HUES64 (cell line): ENCODE measurements at regions not wholly inside any gene's neighbourhood (a gene's known extent, or its start where the extent isn't known, plus 50 kb on each side); places are given as distances from the start of the nearest gene placed in this dataset.
A peak's percentile ranks its signal among the peaks of the same experiment; 100 is the strongest.

ENCODE experiments used
- H3K27ac ChIP-seq: 2 replicates; pipeline ENCODE4 v1.7.0; 2013; ENCODE audit warnings: low read depth, low read length, inconsistent platforms
- H3K27me3 ChIP-seq: 2 replicates; pipeline ENCODE4 v1.6.1; 2013; ENCODE audit warnings: mild to moderate bottlenecking, low read length; ENCODE audit not compliant: insufficient read depth
- H3K36me3 ChIP-seq: 2 replicates; pipeline ENCODE4 v1.6.1; 2013; ENCODE audit warnings: mild to moderate bottlenecking, low read length; ENCODE audit not compliant: insufficient read depth
- H3K4me1 ChIP-seq: 2 replicates; pipeline ENCODE4 v1.6.1; 2013; ENCODE audit warnings: mild to moderate bottlenecking, low read length, moderate library complexity; ENCODE audit not compliant: insufficient read depth
- H3K4me3 ChIP-seq: 2 replicates; pipeline ENCODE4 v1.5.1; 2013; ENCODE audit warnings: mild to moderate bottlenecking, low read length, moderate library complexity
- H3K9ac ChIP-seq: 2 replicates; pipeline ENCODE4 v1.6.1; 2013; ENCODE audit warnings: mild to moderate bottlenecking, low read depth, low read length
- H3K9me3 ChIP-seq: 2 replicates; pipeline ENCODE4 v1.6.1; 2013; ENCODE audit warnings: low read depth, low read length; ENCODE audit not compliant: insufficient read depth
- WGBS: fragments of 150-250, 120-280 bp; methylation state at CpG from one replicate; pipeline ENCODE4 v1.1.7; 2013; ENCODE audit warnings: missing lambda C conversion rate; 5-methylcytosine and 5-hydroxymethylcytosine counted together

DNA sequence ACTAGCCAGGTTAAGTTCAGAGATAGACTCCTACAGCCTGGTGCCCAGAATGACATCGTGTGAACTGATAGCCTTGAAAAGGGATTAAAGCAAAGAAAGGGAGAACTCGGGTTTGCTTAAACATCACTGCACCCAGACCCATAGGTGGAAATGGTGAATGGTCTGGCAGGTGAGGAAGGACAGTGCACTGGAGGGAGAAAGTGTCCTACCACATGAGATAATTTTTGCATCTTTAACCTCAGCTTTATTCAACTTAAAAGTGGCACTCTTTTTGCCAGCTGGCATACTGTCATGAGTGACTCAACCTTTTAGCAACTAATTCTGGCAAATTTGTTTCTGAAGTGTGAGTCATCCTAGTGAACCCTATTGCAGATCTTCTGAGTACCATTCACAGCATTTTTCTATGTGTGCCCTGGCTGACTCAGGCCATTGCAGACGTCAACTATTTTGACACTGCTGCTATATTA, 53.0 kb upstream of the DAPP1 start:
- no peaks in the 10 kb centered on the region for H3K27me3 ChIP-seq
- H3K4me3 ChIP-seq: no peak overlapping the region
- 81% methylated on average over 3 of the region's 3 CpGs for WGBS
- H3K9ac ChIP-seq: no peak overlapping the region
- no peaks in the 10 kb centered on the region for H3K9me3 ChIP-seq
- no peaks in the 10 kb centered on the region for H3K36me3 ChIP-seq
- no peaks in the 10 kb centered on the region for H3K4me1 ChIP-seq
- no peak overlapping the region for H3K27ac ChIP-seq

DNA sequence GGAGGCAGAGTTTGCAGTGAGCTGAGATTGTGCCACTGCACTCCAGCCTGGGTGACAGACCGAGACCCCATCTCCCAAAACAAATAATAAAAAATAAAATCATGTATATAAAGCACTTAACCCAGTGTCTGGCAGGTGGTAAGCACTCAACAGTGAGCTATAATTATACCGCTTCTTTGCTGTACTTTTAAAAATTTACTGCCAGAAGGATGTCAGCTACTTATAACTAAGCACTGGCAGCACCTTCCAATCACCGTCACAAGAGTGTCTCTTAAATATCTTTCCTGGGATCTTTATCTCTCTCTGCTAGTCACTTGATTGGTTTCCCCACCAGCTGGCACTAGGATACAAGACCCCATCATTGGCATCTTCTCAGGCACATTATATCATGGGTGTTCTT, 53.9 kb upstream of the DAPP1 start:
- Histone ChIP-seq H3K4me3 (no peak overlapping the region), H3K9me3 (no peaks in the 10 kb centered on the region), H3K27ac (no peak overlapping the region), H3K27me3 (no peaks in the 10 kb centered on the region), H3K9ac (no peak overlapping the region), H3K36me3 (no peaks in the 10 kb centered on the region), H3K4me1 (no peaks in the 10 kb centered on the region)
- 98% methylated on average over 3 of the region's 3 CpGs for WGBS

DNA sequence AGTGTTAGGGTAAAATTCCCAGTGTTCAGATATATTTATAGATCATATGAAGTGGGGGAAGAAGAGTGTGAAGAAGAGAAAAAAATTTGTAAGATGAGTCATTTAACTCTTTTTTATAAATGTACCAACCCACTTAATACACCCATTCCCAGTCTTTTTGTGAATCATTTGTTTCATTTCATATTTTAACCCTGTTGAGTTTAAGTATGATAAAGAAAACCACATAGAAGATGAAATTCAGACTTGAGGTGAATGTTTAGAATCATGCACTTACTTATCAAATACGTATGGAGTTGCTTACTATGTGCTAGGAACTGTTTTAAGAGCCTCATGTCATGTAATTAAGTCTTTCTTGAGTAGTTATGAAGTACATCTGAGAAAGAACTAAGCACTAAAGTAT, 56.6 kb upstream of the DAPP1 start:
- 95% methylated on average over 1 of the region's 1 CpG for WGBS
- H3K27me3 ChIP-seq: no peaks in the 10 kb centered on the region
- H3K36me3 ChIP-seq: no peaks in the 10 kb centered on the region
- H3K27ac ChIP-seq: no peak overlapping the region
- no peak overlapping the region for H3K4me3 ChIP-seq
- H3K4me1 ChIP-seq: no peaks in the 10 kb centered on the region
- H3K9ac ChIP-seq: no peak overlapping the region
- no peaks in the 10 kb centered on the region for H3K9me3 ChIP-seq

DNA sequence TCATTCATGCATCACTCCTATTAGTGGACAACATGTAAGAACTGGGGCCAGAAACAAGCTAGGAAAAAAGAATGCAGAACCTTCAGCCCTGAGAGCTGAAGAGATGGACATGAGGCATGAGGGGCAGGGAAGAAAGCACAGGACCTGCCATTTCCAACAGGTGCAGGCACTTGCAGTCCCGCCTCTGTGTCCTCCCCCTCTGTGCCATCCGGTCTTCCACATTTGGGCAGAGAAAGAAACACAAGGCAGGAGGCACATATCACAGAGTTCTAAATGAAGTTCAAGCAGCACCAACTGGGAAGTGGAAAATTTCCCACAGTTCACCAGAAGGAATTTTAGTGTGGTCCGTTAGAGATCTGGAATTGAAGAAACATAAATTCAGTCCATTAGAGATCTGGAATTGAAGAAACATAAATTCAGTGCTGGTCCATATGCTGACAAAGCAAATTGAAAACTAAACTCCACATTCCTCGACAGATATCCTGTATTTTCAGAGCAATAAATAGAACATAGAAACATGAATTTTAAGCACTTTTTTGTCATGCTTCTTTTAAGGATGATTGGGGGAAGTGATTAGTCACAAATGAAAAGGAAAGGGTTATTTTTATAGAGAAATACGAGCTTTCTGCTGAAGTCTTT, 57.2 kb upstream of the DAPP1 start:
- Histone ChIP-seq H3K4me3 (no peak overlapping the region), H3K27me3 (no peaks in the 10 kb centered on the region), H3K9me3 (no peaks in the 10 kb centered on the region), H3K36me3 (no peaks in the 10 kb centered on the region), H3K9ac (peak overlapping the region; percentile 3; the same call in 1 of the 2 replicates), H3K27ac (no peak overlapping the region), H3K4me1 (no peaks in the 10 kb centered on the region)
- WGBS: 94% methylated on average over 4 of the region's 5 CpGs

DNA sequence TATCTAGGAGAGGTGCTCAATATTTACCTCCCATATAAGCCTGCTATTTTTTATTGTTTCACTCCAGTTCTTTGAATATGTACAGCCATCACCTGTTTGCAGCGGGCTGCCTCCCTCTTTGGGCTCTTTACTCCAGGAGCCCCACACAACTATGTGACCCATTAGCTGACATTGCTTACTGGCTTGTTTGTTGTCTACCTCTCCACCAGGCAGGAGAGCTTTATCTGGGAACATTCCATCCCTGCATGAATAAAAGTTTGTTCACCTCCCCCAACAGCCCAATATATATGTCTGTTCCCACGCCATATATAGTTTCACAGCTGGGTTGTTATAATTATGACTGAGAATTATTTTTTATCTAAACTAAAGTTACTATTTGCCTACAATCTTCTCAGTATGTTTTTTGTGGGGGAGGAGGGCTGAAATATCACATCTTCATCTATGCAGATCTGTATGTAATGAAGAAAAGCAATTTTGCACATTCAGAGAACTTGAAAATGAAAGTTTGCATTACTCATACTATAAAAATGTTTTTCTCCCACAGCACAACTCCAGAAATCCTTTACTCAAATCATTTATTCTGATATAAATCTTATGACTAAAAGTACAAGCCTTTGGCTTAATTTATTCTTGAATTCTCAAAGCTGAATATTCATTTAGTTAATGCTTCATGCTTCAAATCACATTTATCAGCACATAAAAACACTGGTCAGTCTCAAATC, 61.2 kb upstream of the DAPP1 start:
- Histone ChIP-seq H3K4me1 (no peaks in the 10 kb centered on the region), H3K9ac (no peak overlapping the region), H3K4me3 (no peak overlapping the region), H3K27me3 (no peaks in the 10 kb centered on the region), H3K27ac (no peak overlapping the region), H3K9me3 (no peaks in the 10 kb centered on the region), H3K36me3 (no peaks in the 10 kb centered on the region)
- WGBS: 96% methylated on average over 1 of the region's 2 CpGs

DNA sequence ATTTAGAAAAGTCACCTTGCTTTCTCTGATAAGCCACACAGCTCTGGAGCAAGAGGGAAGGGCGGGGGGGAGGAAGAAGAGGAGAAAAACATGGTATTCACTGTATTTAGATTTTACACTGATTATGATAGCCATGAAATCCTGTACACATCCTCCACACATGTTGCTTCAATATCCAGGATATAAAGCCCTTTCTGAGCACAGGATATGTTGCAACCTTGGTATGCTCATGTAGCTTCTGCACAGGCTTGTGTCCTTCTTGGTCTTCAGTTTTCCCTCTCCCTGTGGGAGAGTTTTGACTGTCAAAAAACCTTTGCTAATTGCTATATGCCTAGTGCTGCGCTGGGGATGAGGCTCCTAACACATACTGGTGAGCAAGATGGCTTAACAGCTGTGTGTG, 61.9 kb upstream of the DAPP1 start:
- H3K27me3 ChIP-seq: no peaks in the 10 kb centered on the region
- no peak overlapping the region for H3K27ac ChIP-seq
- no peaks in the 10 kb centered on the region for H3K36me3 ChIP-seq
- H3K9ac ChIP-seq: no peak overlapping the region
- no peak overlapping the region for H3K4me3 ChIP-seq
- no peaks in the 10 kb centered on the region for H3K4me1 ChIP-seq
- 97% methylated on average over 1 of the region's 2 CpGs for WGBS
- H3K9me3 ChIP-seq: no peaks in the 10 kb centered on the region

DNA sequence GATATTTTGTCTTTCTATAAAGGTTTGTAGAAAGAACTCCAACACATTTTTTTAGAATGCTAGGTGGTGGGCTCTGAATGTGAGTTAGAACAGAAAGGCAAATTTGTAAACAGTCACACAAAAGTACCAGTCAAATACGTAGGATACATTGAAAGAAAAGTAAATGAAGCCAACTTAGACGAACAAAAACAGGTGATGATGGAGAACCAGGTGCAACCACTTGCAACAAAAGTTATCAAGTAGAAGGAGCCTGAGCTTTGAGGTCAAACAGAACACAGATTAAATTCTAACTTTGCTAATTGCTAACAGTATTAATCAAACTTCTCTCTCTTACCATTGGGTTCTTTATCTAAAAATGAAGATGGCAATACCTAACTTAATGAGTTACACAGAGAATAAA, 62.7 kb upstream of the DAPP1 start:
- Histone ChIP-seq H3K4me1 (no peaks in the 10 kb centered on the region), H3K27ac (no peak overlapping the region), H3K27me3 (no peaks in the 10 kb centered on the region), H3K9me3 (no peaks in the 10 kb centered on the region), H3K4me3 (no peak overlapping the region), H3K36me3 (no peaks in the 10 kb centered on the region), H3K9ac (no peak overlapping the region)
- WGBS: 92% methylated on average over 2 of the region's 2 CpGs

DNA sequence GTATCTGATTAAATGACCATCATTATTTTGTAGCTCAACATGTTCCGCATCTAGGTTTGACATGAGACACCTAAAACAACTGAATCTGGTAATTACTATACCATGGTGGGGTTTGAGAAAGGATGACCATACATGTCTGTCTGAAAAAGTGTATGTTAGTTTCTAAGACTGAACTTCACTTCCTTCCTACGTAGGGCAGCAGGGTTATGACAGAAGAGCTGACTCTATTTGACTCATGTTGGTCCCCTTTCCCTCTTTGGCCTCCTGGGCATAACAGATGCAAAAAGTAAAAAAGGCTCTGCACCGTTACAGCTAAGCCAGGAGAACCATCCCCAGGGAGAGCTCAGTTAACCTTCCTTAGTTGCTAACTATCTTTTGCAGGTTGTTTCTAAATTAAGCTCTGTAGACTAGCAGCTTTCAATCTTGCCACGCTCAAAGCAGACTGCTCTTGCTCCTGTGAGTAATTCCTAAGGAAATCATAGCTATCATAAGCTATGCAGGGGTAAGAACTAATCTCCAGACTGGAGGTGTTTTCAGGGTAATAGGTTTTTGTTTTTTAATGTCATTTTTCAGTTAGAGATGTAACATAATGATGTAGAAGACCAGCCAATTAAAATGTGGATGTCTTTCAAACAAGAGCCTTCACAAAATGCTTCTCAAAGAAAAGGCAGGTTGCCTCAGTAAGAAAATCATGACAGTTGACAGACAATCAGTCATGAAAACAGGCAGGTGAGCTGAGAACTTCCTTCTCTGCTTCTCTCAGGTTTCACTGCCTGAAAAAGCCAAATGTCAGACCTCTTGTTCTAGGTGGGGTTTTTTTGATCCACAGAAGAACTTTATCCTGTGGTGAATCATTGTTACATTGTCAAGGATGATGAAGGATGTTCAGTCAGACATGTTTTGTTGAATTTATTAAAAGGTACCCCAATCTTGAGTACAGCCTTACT, 66.9 kb upstream of the DAPP1 start:
- H3K27me3 ChIP-seq: no peaks in the 10 kb centered on the region
- H3K9ac ChIP-seq: no peak overlapping the region
- no peaks in the 10 kb centered on the region for H3K9me3 ChIP-seq
- H3K27ac ChIP-seq: no peak overlapping the region
- H3K4me3 ChIP-seq: no peak overlapping the region
- no peaks in the 10 kb centered on the region for H3K4me1 ChIP-seq
- H3K36me3 ChIP-seq: no peaks in the 10 kb centered on the region
- 84% methylated on average over 4 of the region's 4 CpGs for WGBS

DNA sequence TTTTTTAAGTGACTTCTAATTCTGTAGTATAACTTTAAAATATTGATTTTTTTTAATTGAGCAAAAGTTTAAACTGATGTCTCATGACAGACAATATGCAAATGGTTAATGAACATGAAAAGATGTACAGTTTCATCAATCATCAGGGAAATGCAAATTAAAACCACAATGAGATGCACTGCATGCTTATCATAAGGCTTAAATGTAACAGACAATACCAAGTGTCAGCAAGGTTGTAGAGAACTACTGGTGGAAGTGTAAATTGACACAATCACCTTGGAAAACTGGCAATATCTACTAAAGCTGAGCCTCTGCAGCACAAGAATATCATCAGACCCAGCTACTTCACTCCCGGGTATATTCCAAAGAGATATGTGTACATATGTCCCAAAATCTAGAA, 70.2 kb upstream of the DAPP1 start:
- no peaks in the 10 kb centered on the region for H3K36me3 ChIP-seq
- WGBS: 100% methylated on average over 1 of the region's 1 CpG
- H3K4me3 ChIP-seq: no peak overlapping the region
- H3K4me1 ChIP-seq: no peaks in the 10 kb centered on the region
- H3K9ac ChIP-seq: no peak overlapping the region
- no peaks in the 10 kb centered on the region for H3K27me3 ChIP-seq
- no peak overlapping the region for H3K27ac ChIP-seq
- H3K9me3 ChIP-seq: no peaks in the 10 kb centered on the region

DNA sequence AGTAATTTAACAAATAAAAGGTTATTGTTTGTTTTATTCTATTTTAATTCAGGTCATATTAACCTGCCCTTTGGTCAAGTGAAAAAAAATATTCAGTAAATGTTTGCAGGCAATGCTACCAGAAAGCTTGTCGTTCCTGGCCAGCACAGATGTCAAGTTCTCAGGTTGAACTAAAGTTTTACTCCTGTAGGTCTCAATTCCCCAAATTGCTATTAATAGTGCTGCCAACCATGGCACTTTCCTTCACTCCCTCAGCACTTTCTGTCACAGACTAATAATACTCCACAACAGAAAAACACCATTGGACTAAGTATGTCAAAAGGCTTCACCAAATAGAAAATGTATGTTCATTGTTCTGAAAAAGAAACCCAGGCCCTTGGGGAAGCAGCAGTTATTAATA, 79.2 kb upstream of the C4orf54 start:
- H3K27me3 ChIP-seq: no peaks in the 10 kb centered on the region
- H3K4me3 ChIP-seq: no peak overlapping the region
- H3K27ac ChIP-seq: no peak overlapping the region
- 88% methylated on average over 1 of the region's 1 CpG for WGBS
- no peaks in the 10 kb centered on the region for H3K9me3 ChIP-seq
- no peaks in the 10 kb centered on the region for H3K4me1 ChIP-seq
- H3K9ac ChIP-seq: no peak overlapping the region
- no peaks in the 10 kb centered on the region for H3K36me3 ChIP-seq

DNA sequence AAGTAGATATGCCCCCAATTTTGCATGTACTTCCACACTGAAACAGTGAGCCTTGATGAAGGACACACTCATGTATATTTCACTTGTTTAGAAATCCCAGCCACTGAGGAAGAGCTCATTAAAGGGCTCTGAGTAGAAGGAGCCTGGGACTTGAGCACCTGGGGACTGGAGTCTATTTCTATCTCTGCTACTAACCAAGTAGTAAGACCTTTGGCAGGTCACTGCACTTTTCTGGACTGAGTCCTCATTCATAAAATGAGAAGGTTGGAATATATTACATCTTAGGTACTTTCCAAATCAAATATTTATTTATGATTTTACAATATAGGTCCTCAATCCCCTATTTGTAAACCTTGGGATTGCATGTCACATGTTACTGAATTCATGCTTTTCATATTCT, 78.2 kb upstream of the C4orf54 start:
- no peak overlapping the region for H3K9ac ChIP-seq
- H3K27me3 ChIP-seq: no peaks in the 10 kb centered on the region
- no peaks in the 10 kb centered on the region for H3K36me3 ChIP-seq
- no peaks in the 10 kb centered on the region for H3K9me3 ChIP-seq
- no peaks in the 10 kb centered on the region for H3K4me1 ChIP-seq
- H3K4me3 ChIP-seq: no peak overlapping the region
- H3K27ac ChIP-seq: no peak overlapping the region
